GM23248 (cell line): ENCODE measurements at regions not wholly inside any gene's neighbourhood (a gene's known extent, or its start where the extent isn't known, plus 50 kb on each side); places are given as distances from the start of the nearest gene placed in this dataset.

Source experiments
- DNase-seq: peaks from one replicate; pipeline ENCODE4 v3.0.0-alpha.2; 2015
- H2AFZ ChIP-seq: fragments of 200-600 bp; sonication (generic); 2 replicates; pipeline ENCODE4 v1.6.1; 2016; ENCODE audit warnings: antibody characterized with exemption
- H3F3A ChIP-seq: fragments of 200-600 bp; sonication (generic); 2 replicates; pipeline ENCODE4 v1.6.1; 2016; ENCODE audit warnings: mild to moderate bottlenecking, antibody characterized with exemption, mixed run types; ENCODE audit not compliant: insufficient read depth
- H3K27ac ChIP-seq: fragments of 200-600 bp; sonication (generic); 2 replicates; pipeline ENCODE4 v1.5.1; 2016; ENCODE audit warnings: mild to moderate bottlenecking
- H3K27me3 ChIP-seq: fragments of 200-600 bp; sonication (generic); replicated peaks from 2 replicates; pipeline ENCODE4 v1.6.1; 2016; ENCODE audit warnings: mild to moderate bottlenecking; ENCODE audit not compliant: insufficient read depth
- H3K36me3 ChIP-seq: fragments of 200-600 bp; sonication (generic); 2 replicates; pipeline ENCODE4 v1.6.1; 2016; ENCODE audit warnings: low read depth, mild to moderate bottlenecking
- H3K4me1 ChIP-seq: fragments of 200-600 bp; sonication (generic); 2 replicates; pipeline ENCODE4 v1.6.1; 2016; ENCODE audit warnings: mild to moderate bottlenecking; ENCODE audit not compliant: insufficient read depth
- H3K4me2 ChIP-seq: fragments of 200-600 bp; sonication (generic); one replicate; pipeline ENCODE4 v1.6.1; 2016; ENCODE audit warnings: mild to moderate bottlenecking; ENCODE audit not compliant: unreplicated experiment
- H3K4me3 ChIP-seq: fragments of 200-600 bp; sonication (generic); 2 replicates; pipeline ENCODE4 v1.5.1; 2016; ENCODE audit warnings: mild to moderate bottlenecking
- H3K79me2 ChIP-seq: fragments of 200-600 bp; sonication (generic); 2 replicates; pipeline ENCODE4 v1.6.1; 2016; ENCODE audit warnings: mild to moderate bottlenecking; ENCODE audit not compliant: insufficient read depth
- H3K9ac ChIP-seq: fragments of 200-600 bp; sonication (generic); 2 replicates; pipeline ENCODE4 v1.6.1; 2016; ENCODE audit warnings: mild to moderate bottlenecking
- H3K9me2 ChIP-seq: fragments of 200-600 bp; sonication (generic); 2 replicates; pipeline ENCODE4 v1.6.1; 2016; ENCODE audit warnings: mixed run types, mild to moderate bottlenecking, moderate library complexity; ENCODE audit not compliant: insufficient read depth
- H3K9me3 ChIP-seq: fragments of 200-600 bp; sonication (generic); one replicate; pipeline ENCODE4 v1.6.1; 2017; ENCODE audit warnings: low read depth
- H4K20me1 ChIP-seq: fragments of 200-600 bp; sonication (generic); 2 replicates; pipeline ENCODE4 v1.6.0; 2016; ENCODE audit not compliant: insufficient read depth
- EZH2 ChIP-seq: fragments of 200-600 bp; sonication (generic); IDR thresholded peaks from 2 replicates; pipeline ENCODE4 v1.6.1; 2018; ENCODE audit warnings: antibody characterized with exemption, mild to moderate bottlenecking; ENCODE audit not compliant: insufficient read depth, poor library complexity, severe bottlenecking
- EZH2phosphoT487 ChIP-seq: fragments of 200-600 bp; sonication (generic); IDR thresholded peaks from 2 replicates; pipeline ENCODE4 v1.6.1; 2018; ENCODE audit warnings: antibody characterized with exemption, moderate library complexity, mild to moderate bottlenecking, low read depth; ENCODE audit not compliant: insufficient read depth
- WGBS, 2 experiments: methylation state at CpG; one replicate each; pipeline ENCODE4 v1.1.6; 2015 to 2017; ENCODE audit warnings: low lambda C conversion rate in 2 of 2, low coverage in 1 of 2; ENCODE audit errors: missing lambda C conversion rate in 2 of 2; 5-methylcytosine and 5-hydroxymethylcytosine counted together
- in situ Hi-C: fragments of 300-500 bp; cut with MboI; formaldehyde crosslinking; loops from 2 replicates; pipeline ENCODE4 v1.15.0; 2020

- Histone ChIP-seq H3K9me3 (no peaks in the 10 kb centered on the region), H3K4me2 (no peak overlapping the region), H3K9me2 (no peaks in the 10 kb centered on the region), H3K4me1 (no peaks in the 10 kb centered on the region), H3K27ac (no peak overlapping the region), H3F3A (no peaks in the 10 kb centered on the region), H3K79me2 (no peaks in the 10 kb centered on the region), H3K9ac (no peak overlapping the region), H3K4me3 (no peak overlapping the region), H3K36me3 (no peaks in the 10 kb centered on the region), H4K20me1 (no peaks in the 10 kb centered on the region), H3K27me3 (no peaks in the 10 kb centered on the region), H2AFZ (no peak overlapping the region)
- in situ Hi-C loops = no loop called here
- TF ChIP-seq EZH2phosphoT487 = no peak
- no peak for TF ChIP-seq EZH2
- no peak for DNase-seq
- WGBS, 2 experiments = 0 to 4% methylated on average over 2 of the region's 2 CpGs
Measured at GRCh38 chr2:17245906-17246305, 272.3 kb downstream of the RAD51AP2 start.

- H3K36me3 ChIP-seq = no peaks in the 10 kb centered on the region
- no peaks in the 10 kb centered on the region for H3K9me2 ChIP-seq
- no peak overlapping the region for H3K9ac ChIP-seq
- no peaks in the 10 kb centered on the region for H3K79me2 ChIP-seq
- no peaks in the 10 kb centered on the region for H3K4me1 ChIP-seq
- no peaks in the 10 kb centered on the region for H4K20me1 ChIP-seq
- H3K27ac ChIP-seq = no peak overlapping the region
- in situ Hi-C loops = no loop called here
- no peak overlapping the region for H2AFZ ChIP-seq
- no peak overlapping the region for H3K4me2 ChIP-seq
- H3K4me3 ChIP-seq = no peak overlapping the region
- WGBS, 2 experiments = 35% methylated on average over 3 of the region's 3 CpGs
- no peaks in the 10 kb centered on the region for H3F3A ChIP-seq
- no peak for DNase-seq
- H3K27me3 ChIP-seq = no peaks in the 10 kb centered on the region
- H3K9me3 ChIP-seq = no peaks in the 10 kb centered on the region
- TF ChIP-seq EZH2 (no peak), EZH2phosphoT487 (no peak)
Measured at GRCh38 chr2:17242813-17243485, 275.3 kb downstream of the RAD51AP2 start.

GRCh38 chr2:17239550-17239949, 278.7 kb downstream of the RAD51AP2 start:
- no peak for DNase-seq
- in situ Hi-C loops = no loop called here
- no peak overlapping the region for H3K27ac ChIP-seq
- H3K79me2 ChIP-seq = no peaks in the 10 kb centered on the region
- TF ChIP-seq EZH2 = no peak
- TF ChIP-seq EZH2phosphoT487 = no peak
- H3K4me2 ChIP-seq = no peak overlapping the region
- no peak overlapping the region for H3K9ac ChIP-seq
- H4K20me1 ChIP-seq = no peaks in the 10 kb centered on the region
- 12 to 20% methylated on average over 3 of the region's 3 CpGs for WGBS, 2 experiments
- no peaks in the 10 kb centered on the region for H3K4me1 ChIP-seq
- no peak overlapping the region for H2AFZ ChIP-seq
- no peak overlapping the region for H3K4me3 ChIP-seq
- no peaks in the 10 kb centered on the region for H3K9me2 ChIP-seq
- H3F3A ChIP-seq = no peaks in the 10 kb centered on the region
- H3K9me3 ChIP-seq = no peaks in the 10 kb centered on the region
- no peaks in the 10 kb centered on the region for H3K27me3 ChIP-seq
- no peaks in the 10 kb centered on the region for H3K36me3 ChIP-seq

- no peaks in the 10 kb centered on the region for H3K9me3 ChIP-seq
- in situ Hi-C loops = no loop called here
- no peaks in the 10 kb centered on the region for H3K9me2 ChIP-seq
- DNase-seq = no peak
- no peak for TF ChIP-seq EZH2phosphoT487
- no peak for TF ChIP-seq EZH2
- H3K36me3 ChIP-seq = no peaks in the 10 kb centered on the region
- no peak overlapping the region for H3K4me3 ChIP-seq
- H3K4me2 ChIP-seq = no peak overlapping the region
- H3K79me2 ChIP-seq = no peaks in the 10 kb centered on the region
- WGBS, 2 experiments = 0 to 11% methylated on average over 1 of the region's 1 CpG
- H3K9ac ChIP-seq = no peak overlapping the region
- no peaks in the 10 kb centered on the region for H3K4me1 ChIP-seq
- H3K27me3 ChIP-seq = no peaks in the 10 kb centered on the region
- no peaks in the 10 kb centered on the region for H3F3A ChIP-seq
- H4K20me1 ChIP-seq = no peaks in the 10 kb centered on the region
- no peak overlapping the region for H3K27ac ChIP-seq
- no peak overlapping the region for H2AFZ ChIP-seq
Measured at GRCh38 chr2:17235167-17235566, 283.1 kb downstream of the RAD51AP2 start.
